WERI-Rb-1 (cell line): ENCODE measurements at regions not wholly inside any gene's neighbourhood (a gene's known extent, or its start where the extent isn't known, plus 50 kb on each side); places are given as distances from the start of the nearest gene placed in this dataset.
"Not testable (repeated sequence)": the region's sequence is repeated elsewhere in the genome, so short reads cannot be mapped to it uniquely, and the experiment has no call there.

Source experiments
- DNase-seq: peaks from one replicate; pipeline ENCODE4 v3.0.0-alpha.2; 2020
- H3K27ac ChIP-seq: fragments of 250-450 bp; sonication (Bioruptor Pico); 2 replicates; pipeline ENCODE4 v1.5.1; 2020; ENCODE audit warnings: mild to moderate bottlenecking, moderate library complexity
- H3K27me3 ChIP-seq: fragments of 250-450 bp; sonication (Bioruptor Pico); 2 replicates; pipeline ENCODE4 v1.5.1; 2021; ENCODE audit warnings: mild to moderate bottlenecking, low read depth, moderate library complexity; ENCODE audit not compliant: insufficient read depth, severe bottlenecking
- H3K36me3 ChIP-seq: fragments of 250-450 bp; sonication (Bioruptor Pico); 2 replicates; pipeline ENCODE4 v1.5.1; 2020; ENCODE audit warnings: mild to moderate bottlenecking, moderate library complexity
- H3K4me3 ChIP-seq: 2 replicates; pipeline ENCODE4 v1.5.1; 2011; ENCODE audit warnings: low read depth, mild to moderate bottlenecking, control low read depth, low read length
- H3K9me3 ChIP-seq: fragments of 250-450 bp; sonication (Bioruptor Pico); 2 replicates; pipeline ENCODE4 v1.5.1; 2021; ENCODE audit warnings: mild to moderate bottlenecking, moderate library complexity; ENCODE audit not compliant: severe bottlenecking
- CTCF ChIP-seq: IDR thresholded peaks from 2 replicates; pipeline ENCODE4 v1.5.1; 2011; ENCODE audit warnings: low read depth, mild to moderate bottlenecking, control low read depth, inconsistent platforms, low read length

DNA sequence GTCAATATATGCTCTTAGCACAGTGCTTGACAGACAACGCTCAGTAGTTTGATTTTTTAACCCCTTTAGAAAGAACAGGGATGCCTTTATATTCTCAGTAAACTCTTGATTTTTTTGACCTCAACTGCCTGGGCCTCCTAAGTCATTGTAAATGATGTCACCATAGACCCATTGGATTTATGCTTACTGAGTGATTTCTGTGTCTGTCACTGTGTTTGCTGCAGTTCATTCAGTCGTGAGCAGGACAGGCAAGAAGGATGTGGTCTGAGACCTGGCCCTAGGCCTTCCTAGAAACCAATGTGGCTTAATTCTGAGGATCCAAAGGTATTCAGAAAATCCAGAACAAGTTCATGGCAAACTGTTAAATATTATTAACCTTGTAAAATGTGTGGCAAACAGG, 868.1 kb downstream of the XPNPEP1 start:
- Histone ChIP-seq H3K27ac (no peak overlapping the region), H3K9me3 (no peaks in the 10 kb centered on the region), H3K36me3 (no peaks in the 10 kb centered on the region), H3K27me3 (no peaks in the 10 kb centered on the region), H3K4me3 (no peak overlapping the region)
- TF ChIP-seq CTCF: no peak
- DNase-seq: no peak

DNA sequence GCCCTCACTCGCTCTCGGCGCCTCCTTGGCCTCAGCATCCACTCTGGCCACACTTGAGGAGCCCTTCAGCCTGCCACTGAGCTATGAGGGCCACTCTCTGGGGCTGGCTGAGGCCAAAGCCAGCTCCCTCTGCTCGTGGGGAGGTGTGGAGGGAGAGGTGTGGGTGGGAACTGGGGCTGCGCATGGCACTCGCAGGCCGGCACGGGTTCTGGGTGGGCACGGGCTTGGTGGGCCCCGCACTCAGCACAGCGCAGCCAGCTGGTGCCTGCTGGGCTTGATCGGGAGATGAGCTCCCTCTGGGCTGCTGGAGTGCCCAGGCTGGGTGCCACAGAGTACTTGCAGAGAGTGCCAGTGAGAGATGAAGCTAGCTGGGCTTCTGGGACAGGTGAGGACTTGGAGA, 875.5 kb downstream of the XPNPEP1 start:
- Histone ChIP-seq H3K4me3 (no peak overlapping the region), H3K27me3 (no peaks in the 10 kb centered on the region), H3K9me3 (peaks cover 7% of the 10 kb centered on the region), H3K36me3 (no peaks in the 10 kb centered on the region), H3K27ac (no peak overlapping the region)
- DNase-seq: no peak
- TF ChIP-seq CTCF: no peak

DNA sequence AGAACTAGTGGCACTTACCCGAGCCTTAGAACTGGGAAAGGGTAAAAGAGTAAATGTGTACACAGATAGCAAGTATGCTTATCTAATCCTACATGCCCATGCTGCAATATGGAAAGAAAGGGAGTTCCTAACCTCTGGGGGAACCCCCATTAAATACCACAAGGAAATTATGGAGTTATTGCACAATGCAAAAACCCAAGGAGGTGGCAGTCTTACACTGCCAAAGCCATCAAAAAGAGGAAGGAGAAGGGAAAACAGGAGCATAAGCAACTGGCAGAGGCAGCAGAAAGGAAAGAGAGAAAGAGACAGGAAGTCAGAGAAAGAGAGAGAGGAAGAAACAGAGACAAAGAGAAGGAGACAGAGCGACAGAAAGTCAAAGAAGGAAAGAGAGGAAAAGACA, 876.9 kb downstream of the XPNPEP1 start:
- not testable (repeated sequence) for DNase-seq, H3K27me3 ChIP-seq, H3K9me3 ChIP-seq, H3K27ac ChIP-seq, H3K4me3 ChIP-seq, H3K36me3 ChIP-seq

DNA sequence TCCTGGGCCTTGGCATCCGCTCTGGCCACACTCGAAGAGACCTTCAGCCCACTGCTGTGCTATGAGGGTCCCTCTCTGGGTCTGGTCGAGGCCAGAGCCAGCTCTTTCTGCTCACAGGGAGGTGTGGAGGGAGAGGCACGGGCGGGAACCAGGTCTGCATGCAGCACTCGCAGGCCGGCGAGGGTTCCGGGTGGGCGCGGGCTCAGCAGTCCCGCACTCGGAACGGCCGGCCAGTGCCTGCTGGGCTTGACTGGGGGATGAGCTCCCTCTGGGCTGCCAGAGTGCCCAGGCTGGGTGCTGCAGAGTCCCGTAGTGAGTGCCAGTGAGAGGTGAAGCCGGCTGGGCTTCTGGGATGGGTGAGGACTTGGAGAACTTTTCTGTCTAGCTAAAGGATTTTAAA, 882.7 kb downstream of the XPNPEP1 start:
- DNase-seq: no peak
- H3K9me3 ChIP-seq: no peaks in the 10 kb centered on the region
- no peaks in the 10 kb centered on the region for H3K27me3 ChIP-seq
- H3K27ac ChIP-seq: no peak overlapping the region
- H3K4me3 ChIP-seq: no peak overlapping the region
- no peaks in the 10 kb centered on the region for H3K36me3 ChIP-seq
- TF ChIP-seq CTCF: no peak

DNA sequence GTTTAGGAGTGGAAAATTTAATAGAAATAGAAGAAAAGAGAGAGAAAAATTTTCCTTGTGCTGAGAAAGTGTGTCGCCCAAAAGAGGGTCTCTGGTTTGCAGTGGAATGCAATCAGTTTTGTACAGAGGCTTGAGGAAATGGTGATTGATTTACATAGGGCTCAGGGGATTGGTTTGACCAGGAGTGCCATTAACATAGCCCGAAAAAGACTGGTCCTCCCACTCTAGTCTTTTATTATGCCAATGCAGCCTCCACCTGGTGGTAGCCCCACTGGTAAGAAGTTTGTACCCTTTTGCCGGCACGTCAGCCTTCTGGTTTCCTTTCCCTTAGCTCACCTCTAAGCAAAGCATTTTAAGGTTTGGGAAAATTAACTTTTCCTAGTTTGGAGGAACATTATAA, 885.3 kb downstream of the XPNPEP1 start:
- no peaks in the 10 kb centered on the region for H3K27me3 ChIP-seq
- TF ChIP-seq CTCF: no peak
- DNase-seq: no peak

GRCh38 chr10:109030581-109031210, 892.6 kb downstream of the XPNPEP1 start:
- H3K27me3 ChIP-seq: no peaks in the 10 kb centered on the region
- TF ChIP-seq CTCF: no peak
- H3K27ac ChIP-seq: no peak overlapping the region
- no peak overlapping the region for H3K4me3 ChIP-seq
- H3K36me3 ChIP-seq: no peaks in the 10 kb centered on the region
- DNase-seq: no peak
- no peaks in the 10 kb centered on the region for H3K9me3 ChIP-seq

More for the DNA sequence above, 885.3 kb downstream of the XPNPEP1 start:
- H3K9me3 ChIP-seq: no peaks in the 10 kb centered on the region
- H3K4me3 ChIP-seq: no peak overlapping the region
- no peaks in the 10 kb centered on the region for H3K36me3 ChIP-seq
- H3K27ac ChIP-seq: no peak overlapping the region
